HCT116 (cell line): ENCODE measurements at regions not wholly inside any gene's neighbourhood (a gene's known extent, or its start where the extent isn't known, plus 50 kb on each side); places are given as distances from the start of the nearest gene placed in this dataset.

Source experiments
- CTCF ChIP-seq, 3 experiments: fragments of 200-600 bp in 1 of 3; sonication (generic) in 1 of 3; IDR thresholded peaks in 2 of 3; conservative IDR thresholded peaks in 1 of 3; 2 replicates each; pipeline ENCODE4 v1.5.1; 2012 to 2017; ENCODE audit warnings: low read depth in 2 of 3, low read length in 2 of 3, antibody characterized with exemption in 1 of 3, borderline replicate concordance in 1 of 3, control low read depth in 1 of 3, mild to moderate bottlenecking in 1 of 3, mixed read lengths in 1 of 3, mixed run types in 1 of 3, moderate library complexity in 1 of 3; ENCODE audit not compliant: insufficient read depth in 1 of 3
- EZH2 ChIP-seq: fragments of 200-600 bp; sonication (generic); IDR thresholded peaks from 2 replicates; pipeline ENCODE4 v1.6.1; 2017; ENCODE audit warnings: antibody characterized with exemption, mixed run types
- EZH2phosphoT487 ChIP-seq: fragments of 200-600 bp; IDR thresholded peaks from 2 replicates; pipeline ENCODE4 v1.6.1; 2018; ENCODE audit warnings: antibody characterized with exemption, borderline replicate concordance

- TF ChIP-seq CTCF (IDR thresholded peaks at IDR 0.05 in 2 of 3, conservative IDR thresholded peaks at IDR 0.05 in 1 of 3; ENCODE audit: borderline replicate concordance in 1 of 3, insufficient read depth in 1 of 3, low read depth in 2 of 3, low read length in 2 of 3): no peak
- no peak for TF ChIP-seq EZH2
- no peak for TF ChIP-seq EZH2phosphoT487
Measured at GRCh38 chrX:95678679-95679078, 1006.0 kb upstream of the DIAPH2 start.
